HG03460 (cell line): ENCODE measurements at regions not wholly inside any gene's neighbourhood (a gene's known extent, or its start where the extent isn't known, plus 50 kb on each side); places are given as distances from the start of the nearest gene placed in this dataset.
"Not testable (repeated sequence)": the region's sequence is repeated elsewhere in the genome, so short reads cannot be mapped to it uniquely, and the experiment has no call there.

Experiments used
- ATAC-seq: cut with Tn5 transposase; IDR thresholded peaks from one replicate; pipeline ENCODE4 v1.9.1; 2021; ENCODE audit not compliant: unreplicated experiment

DNA sequence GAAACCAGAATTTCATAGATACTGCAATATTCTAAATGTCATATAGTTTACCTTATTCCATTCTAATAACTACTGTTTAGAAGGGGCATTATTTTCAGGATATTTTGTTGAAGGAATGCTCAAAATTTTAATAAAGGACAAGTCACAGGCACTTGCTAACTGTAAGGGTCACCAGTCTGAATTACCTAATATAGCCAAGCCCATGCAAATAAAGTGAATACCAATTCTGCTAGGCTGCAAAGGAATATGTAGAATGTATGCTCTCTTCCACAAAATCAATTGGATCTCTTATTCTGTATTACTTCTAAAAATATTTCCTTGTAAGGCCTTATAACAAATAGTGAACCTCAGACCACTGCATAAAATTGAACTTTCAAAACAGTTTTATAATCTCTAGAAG, 52.3 kb upstream of the FAT4 start:
- no peak for ATAC-seq

DNA sequence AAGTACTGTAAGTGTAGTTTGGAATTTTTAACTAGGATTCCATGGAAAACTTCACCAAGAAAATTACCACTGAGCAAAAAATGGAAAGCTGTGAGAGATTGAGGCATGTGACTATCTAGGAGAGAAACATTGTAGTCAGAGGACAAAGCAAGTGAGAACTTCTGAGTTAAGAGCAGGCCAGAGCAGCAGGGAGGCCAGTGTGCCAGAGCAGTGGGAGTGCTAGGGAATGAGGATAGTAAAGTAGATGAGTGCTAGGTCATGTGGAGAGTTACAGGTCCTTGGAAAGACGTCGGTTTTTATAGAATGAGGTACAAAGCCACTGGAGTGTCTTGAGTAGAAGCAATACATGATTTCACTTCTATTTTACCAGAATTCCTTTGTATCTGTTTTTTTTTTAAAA, 52.7 kb upstream of the FAT4 start:
- ATAC-seq: no peak

DNA sequence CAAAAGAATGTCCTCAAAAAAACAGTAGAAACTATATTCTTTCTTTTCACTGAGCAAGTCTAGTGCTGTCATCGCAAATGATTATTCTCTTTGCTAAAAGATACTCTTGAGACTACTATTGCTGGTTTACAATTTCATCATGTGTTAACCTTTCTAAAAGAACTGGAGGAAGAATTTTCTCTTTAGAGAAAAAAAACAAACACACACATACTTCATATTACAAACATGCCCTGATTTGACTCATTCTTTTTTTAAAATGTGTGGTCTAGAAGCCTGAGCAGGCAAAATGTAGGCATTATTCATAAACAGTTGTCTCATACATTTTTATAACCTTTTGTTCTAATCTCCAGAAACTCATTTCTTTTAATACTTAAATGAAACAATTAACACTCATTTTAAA, 60.6 kb upstream of the FAT4 start:
- no peak for ATAC-seq

DNA sequence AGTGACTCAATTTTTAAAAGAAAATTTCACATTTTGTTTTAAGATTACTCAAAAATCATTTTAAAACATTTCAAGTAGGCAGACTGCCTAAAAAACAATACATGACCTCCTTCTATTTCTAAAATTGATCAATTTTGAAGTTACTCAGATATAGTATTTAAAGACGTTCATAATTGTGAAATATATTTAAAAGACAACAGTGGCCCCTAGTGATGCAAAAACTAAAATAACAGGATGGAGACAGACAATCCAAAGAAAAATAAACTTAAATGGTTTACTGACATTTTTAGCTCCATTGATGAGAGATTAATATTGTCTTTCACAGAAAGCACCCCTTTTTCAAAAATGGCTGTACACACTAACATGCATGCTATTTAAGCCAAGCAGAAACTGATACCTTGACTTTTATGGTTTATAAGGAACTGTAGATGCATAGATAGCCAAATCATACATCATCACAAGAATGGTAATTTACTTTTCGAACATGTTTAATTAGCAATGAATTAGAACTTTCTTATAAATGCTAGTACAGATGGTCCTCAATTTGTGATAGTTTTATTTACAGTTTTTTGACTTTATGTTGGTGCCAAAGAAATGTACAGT, 69.8 kb upstream of the FAT4 start:
- ATAC-seq: no peak

DNA sequence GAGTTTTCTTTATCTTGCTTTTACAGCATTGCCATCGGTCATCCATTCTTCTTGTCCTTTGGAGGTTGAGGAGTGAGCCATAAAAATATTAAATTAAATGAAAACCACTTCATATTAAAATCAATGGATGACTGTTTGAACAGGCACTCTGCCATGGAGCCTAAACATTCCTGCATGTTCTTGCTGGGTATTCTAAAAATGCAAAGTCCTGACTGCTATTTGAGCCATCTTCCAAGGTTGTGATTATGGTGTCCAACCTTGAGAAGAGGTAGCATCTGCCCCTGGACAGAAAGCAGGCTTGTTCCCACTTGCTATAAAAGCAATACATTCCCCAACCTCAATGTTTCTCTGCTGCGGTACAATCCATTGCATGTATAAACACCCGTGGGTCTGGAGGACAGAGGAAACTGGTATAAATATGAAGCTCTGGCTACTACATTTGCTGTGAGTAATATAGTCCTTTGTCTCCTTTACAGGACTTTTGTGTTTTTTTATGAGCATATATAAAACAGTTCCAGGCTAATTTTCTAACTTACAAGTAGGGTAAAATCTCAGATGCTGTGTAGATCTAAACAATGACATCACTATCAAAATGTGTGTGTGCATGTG, 70.9 kb upstream of the FAT4 start:
- ATAC-seq: no peak

DNA sequence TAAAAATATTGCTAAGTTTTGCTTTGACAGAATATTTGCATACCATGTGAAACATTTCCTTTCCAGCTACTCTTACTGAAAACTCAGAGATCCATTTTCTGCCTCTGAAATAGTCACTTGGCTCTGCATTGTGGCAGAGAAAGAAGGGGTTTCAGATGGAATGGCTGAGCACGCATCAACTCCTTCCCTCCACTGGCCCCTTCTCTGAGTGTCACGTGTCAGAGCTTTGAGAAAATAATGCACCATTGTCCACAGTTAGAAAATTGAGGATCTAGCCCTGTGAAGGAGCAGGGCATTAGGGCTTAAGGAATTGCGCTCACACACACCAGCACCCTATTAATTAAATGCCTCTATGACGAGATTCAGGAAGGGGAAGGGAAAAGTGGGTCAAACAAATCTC, 78.8 kb upstream of the FAT4 start:
- ATAC-seq: no peak

DNA sequence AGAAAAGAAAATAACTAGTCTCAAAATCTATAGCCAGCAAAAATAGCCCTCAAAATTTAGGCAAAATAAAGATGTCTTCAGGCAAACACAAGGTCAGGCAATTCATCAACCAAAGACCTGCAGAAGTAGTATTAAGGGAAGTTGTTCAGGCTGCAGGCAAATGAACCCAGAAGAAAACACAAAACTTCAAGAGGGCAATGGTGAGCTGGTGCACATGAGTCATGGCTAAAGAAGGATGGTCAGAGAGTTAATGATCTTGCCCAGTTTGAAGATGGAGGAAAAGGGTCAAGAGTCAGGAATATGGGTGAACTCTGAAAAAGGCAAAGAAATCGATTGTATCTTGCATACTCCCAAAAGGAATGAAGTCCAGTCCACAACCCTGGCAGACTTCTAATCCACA, 83.1 kb upstream of the FAT4 start:
- no peak for ATAC-seq

DNA sequence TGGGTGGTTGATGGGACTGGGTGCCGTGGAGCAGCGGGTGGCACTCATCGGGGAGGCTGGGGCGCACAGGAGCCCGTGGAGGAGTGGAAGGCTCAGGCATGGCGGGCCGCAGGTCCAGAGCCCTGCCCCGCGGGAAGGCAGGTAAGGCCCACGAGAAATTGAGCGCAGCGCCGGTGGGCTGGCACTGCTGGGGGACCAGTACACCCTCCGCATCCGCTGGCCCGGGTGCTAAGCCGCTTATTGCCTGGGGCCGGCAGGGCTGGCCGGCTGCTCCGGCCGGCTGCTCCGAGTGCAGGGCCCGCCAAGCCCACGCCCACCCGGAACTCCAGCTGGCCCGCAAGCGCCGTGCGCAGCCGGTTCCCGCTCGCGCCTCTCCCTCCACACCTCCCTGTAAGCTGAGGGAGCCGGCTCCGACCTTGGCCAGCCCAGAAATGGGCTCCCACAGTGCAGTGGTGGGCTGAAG, 85.1 kb upstream of the FAT4 start:
- no peak for ATAC-seq

DNA sequence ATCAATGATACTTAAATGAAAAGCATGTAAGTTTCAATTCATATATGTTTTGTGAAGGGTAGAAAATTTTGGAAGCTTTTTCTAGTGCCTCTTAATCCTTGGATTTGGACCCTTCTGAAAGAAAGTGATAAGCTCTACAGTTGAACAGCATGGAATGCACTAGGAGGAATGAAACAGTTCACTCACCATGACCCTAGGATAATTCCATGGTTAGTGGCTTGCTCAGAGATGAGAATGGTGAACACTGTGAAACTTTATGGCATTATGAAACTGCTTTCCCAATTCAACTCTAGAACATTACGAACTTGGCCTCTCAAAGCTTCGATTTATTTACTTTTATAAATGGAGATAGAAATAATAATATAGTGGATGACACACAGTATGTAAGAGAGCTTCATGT, 88.9 kb upstream of the FAT4 start:
- ATAC-seq: no peak

DNA sequence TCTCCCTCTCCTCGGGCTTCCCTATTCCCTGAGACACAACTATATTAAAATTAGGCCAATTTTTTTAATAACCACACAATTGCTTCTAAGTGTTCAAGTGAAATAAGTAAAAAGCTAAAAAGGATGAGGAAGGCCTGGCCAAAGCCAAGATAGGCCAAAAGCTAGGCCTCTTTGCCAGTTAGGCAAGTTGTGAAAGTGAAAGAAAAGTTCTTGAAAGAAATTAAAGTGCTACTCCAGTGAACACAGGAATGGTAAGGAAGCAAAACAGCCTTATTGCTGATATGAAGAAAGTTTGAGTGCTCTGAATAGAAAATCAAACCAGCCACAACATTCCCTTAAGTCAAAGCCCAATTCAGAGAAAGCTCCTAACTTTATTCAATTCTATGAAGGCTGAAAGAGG, 114.2 kb upstream of the FAT4 start:
- ATAC-seq: no peak

DNA sequence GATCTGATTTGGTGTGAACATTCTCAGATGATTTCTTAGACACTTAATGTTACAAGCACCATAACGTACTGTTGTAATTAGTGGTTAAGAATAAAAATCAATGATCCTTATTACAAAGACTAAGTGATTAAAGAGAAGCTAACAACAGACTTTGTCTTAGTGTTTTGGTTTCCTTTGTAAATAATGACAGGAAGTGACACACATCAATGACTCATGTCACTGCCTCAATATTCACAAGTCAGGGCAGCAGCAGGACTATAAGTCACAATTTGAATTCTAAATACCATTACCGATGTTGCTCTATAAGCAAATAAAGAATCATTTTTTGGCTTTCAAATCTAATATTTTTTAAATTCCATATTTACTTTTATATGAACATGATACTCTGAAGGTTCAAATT, 115.8 kb upstream of the FAT4 start:
- ATAC-seq: no peak

DNA sequence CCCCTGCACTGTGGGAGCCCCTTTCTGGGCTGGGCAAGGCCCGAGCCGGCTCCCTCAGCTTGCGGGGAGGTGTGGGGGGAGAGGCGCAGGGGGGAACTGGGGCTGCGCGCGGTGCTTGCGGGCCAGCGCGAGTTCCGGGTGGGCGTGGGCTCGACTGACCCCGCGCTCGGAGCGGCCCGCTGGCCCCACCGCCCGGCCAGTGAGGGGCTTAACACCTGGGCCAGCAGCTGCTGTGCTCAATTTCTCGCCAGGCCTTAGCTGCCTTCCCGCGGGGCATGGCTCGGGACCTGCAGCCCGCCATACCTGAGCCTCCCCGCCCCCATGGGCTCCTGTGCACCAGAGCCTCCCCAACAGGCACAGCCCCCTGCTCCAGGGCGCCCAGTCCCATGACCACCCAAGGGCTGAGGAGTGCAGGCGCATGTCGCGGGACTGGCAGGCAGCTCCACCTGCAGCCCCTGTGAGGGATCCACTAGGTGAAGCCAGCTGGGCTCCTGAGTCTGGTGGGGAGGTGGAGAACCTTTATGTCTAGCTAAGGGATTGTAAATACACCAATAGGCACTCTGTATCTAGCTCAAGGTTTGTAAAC, 122.8 kb upstream of the FAT4 start:
- not testable (repeated sequence) for ATAC-seq

DNA sequence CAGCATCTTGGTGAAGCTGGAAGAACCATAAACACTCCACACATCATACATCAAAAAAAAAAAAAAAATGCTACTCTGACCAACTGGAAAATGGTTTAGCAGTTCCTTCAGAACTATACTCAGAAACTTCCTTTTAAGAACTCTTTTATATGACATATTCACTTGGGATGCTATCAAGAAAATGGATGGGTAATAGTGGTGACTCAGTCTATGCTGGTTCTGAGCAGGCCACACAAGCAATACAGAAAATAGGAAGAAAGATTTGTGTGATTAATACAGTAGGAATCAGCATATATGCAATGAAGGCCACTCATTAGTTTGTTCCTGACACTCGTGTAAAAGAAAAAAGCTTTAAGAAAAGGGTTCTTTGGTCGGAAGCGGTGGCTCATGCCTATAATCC, 123.5 kb upstream of the FAT4 start:
- no peak for ATAC-seq

DNA sequence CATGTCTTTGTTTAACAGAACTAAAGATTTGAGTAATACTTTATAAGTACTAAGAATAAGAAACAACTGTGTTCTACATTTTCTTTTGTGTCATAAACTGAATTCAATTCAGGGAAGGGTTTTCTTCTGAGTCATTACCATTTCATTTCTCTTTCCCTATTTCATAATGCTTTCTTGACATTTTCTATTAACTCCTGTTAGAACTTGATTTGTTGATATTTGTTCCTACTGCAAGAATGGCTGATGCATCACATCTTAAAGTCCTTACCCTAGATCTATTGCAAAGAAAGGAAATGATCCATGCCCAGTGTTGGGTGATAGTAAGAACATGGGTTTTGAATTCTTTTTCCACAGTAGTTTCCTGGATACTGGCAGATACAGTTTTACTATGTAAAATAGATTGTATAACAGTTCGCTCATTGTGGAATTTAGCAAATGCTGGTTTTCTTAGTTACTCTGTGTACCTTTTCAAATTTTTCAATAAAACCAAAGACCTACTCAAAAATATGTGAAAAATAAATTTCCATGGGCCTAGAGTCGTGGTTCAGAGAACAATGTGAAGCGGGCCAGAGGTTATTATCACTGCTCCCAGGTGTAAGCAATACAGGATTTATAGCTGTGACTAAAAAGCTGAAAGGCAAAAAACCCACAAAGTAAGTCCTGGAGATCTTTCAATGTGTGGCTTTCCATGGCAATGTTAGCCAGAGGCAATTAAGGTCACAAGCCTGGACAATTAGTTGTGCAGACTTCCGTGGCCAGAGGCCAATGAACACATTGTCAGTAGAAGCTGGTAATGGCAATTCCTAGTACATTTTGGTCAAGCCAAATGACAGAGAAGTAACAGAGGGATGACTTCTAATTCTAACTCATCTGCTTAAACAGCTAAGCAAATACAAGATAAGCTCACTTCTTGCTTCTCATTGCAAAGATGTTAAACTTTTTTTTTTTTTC, 127.3 kb upstream of the FAT4 start:
- ATAC-seq: no peak

DNA sequence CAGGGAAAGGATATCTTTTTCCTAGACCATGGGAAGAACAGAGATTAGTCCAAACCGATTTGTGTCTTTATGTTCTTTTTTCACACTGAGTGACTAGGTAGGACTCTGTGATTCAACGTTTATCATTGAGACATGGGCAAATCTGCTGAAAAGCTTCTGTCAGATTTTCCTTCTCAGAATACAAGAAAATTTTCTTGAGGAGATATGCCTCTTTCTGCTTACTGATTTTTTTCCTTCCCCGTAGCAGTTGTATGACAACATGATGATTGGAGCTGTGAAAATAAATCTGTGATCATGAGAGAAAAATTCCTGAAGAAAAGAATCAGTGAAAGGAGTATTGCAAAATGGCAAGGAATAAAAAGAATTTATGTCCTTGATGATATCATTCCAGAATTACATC, 130.6 kb upstream of the FAT4 start:
- no peak for ATAC-seq

DNA sequence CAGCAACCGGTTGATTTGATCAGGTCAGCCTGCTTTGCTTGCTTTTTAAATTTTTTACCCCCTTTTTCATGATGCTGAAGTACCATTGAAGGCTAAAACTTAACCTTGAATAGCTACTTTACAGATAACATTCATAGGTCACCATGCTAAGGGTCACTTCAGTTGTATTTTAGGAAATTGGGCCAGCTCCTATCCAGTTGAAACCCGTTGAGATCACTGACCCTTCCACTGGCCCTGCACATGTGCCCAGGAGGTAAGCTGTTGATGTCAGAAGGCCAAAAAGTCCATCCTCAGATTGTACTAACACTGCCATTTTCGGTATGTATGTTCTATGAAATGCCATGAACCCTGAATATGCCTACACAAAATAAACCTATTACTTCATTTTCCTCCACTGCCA, 133.0 kb upstream of the FAT4 start:
- no peak for ATAC-seq

DNA sequence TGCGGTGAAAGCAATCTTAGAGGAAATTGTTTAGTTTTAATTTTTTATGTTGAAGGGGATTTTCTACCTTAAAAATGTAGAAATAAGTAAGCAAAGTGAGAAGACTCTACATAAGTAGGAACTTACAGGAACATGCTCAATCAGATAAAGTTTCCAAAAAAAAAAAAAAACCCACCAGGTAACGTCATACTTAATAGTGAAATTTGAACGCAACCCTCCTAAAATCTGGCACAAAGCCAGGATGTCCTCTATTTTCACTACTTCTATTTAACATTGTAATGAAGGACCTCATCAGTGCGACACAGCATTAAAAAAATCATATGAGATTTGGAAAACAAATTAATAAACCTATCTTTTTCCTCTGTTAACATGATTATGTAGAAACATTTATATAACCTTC, 135.0 kb upstream of the FAT4 start:
- ATAC-seq: no peak

DNA sequence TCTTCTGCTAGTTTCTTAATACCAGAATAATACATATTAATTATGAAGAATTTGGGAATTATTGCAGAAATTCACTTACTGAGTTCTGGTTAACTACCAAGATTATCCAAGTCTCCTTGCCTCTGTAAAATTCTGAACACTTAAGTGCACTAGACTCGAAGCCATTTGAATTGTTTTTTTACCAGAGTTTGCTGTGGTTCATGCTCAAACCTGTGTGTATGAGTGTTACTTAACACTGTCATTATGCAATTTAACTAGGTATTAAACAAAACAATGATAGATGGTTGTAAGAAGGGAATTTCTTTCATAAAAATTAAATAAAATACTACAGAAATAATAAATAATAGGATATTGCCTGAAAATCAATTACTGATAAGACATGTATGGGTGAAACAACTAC, 145.6 kb upstream of the FAT4 start:
- ATAC-seq: no peak

DNA sequence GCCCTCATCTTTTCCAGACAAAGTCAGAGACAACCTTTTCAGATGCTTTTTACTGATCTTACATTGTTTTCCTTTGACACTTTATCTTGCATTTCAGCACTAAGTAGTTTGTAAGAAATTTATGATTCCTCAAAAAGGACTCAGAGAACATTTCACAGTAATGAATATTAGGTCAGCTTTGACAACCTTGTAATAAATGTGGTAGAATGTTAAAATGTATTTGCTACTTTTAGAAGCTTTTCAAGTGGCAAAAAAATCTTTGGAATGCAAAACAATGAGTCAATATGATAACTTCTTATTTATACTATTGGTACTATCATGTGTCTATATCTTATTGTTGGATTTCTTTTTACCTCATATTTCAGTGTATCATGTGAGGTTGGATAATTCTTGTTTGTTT, 146.2 kb upstream of the FAT4 start:
- ATAC-seq: no peak

DNA sequence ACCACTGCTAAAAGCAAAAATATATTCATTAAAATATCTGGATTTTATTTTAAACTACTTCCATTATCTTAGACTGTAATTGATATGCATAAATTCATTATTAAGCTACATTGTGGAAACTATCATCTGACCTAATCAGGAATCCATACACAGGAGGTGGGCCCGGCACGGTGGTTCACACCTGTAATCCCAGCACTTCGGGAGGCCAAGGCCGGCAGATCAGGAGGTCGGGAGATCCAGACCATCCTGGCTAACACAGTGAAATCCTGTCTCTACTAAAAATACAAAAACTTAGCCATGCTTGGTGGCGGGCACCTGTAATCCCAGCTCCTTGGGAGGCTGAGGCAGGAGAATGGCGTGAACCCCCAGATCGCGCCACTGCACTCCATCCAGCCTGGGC, 148.7 kb upstream of the FAT4 start:
- not testable (repeated sequence) for ATAC-seq

DNA sequence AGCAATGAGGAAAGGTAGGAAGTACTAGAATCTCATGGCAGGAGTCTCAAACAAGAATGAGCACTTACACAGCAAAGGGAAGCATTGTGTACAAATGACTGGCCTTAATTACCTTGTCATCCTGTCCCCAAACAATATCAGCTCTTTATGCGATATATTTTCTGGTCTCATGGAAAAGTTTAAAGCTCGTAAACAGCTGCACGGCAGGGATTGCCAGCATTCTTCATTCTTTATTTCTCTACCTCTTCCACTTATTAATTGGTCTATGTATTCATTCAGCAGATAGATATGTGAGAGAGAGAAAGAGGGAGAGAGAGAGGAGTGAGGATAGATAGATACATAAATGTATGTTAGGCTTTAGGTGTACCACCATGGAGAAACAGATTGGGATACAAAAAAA, 155.8 kb upstream of the FAT4 start:
- no peak for ATAC-seq

DNA sequence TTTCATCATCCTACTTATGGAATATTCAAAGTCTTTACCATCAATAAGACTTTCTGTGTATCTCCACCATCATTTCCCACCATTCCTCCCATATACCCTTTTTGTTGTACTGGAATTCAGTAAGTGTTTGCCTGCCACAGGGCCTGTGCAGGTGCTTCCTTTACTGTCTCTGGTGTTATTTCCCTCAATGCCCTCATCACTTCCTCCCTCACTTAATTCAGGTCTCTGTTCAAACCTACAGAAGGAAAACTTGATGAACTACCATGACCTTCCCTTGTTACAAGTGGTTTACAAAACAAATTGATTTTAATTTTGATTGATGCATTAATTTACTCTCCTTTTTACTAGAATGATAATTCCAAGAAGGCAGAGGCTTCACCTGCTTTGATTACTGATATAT, 159.5 kb upstream of the FAT4 start:
- no peak for ATAC-seq
